ENCODE measurements at regions not wholly inside any gene's neighbourhood (a gene's known extent, or its start where the extent isn't known, plus 50 kb on each side); places are given as distances from the start of the nearest gene placed in this dataset.

GRCh38 chr5:20619591-20619990 is 631.6 kb upstream of the CDH18 start:
- H3K27ac ChIP-seq, result no peak overlapping the region
- TF ChIP-seq CTCF (conservative IDR thresholded peaks at IDR 0.05) (no peak), ZFX (IDR thresholded peaks at IDR 0.05) (no peak)

DNA sequence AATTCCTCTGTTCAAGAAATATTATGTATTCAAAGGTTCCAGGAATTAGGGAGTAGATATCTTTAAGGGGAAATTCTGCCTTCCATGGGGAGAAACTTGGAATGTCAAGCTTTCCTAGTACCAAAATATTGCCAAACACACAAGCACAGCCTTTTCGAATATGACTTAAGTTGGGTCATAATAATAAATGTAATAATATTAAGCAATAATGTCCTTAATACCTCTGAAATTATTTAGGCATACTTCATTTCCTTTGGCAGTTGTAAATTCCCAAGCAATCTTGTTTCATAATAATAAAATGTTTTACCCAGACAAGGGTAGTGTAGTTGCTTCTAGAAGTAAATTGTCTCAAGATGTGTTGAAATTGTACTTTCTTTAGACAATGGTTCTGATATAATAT is 630.3 kb upstream of the CDH18 start:
- H3K27ac ChIP-seq, result no peak overlapping the region
- TF ChIP-seq CTCF (conservative IDR thresholded peaks at IDR 0.05), result no peak
- no peak for TF ChIP-seq ZFX (IDR thresholded peaks at IDR 0.05)

GRCh38 chr5:20617841-20618240 is 629.8 kb upstream of the CDH18 start:
- no peak for TF ChIP-seq ZFX (IDR thresholded peaks at IDR 0.05)
- no peak for TF ChIP-seq CTCF (conservative IDR thresholded peaks at IDR 0.05)

DNA sequence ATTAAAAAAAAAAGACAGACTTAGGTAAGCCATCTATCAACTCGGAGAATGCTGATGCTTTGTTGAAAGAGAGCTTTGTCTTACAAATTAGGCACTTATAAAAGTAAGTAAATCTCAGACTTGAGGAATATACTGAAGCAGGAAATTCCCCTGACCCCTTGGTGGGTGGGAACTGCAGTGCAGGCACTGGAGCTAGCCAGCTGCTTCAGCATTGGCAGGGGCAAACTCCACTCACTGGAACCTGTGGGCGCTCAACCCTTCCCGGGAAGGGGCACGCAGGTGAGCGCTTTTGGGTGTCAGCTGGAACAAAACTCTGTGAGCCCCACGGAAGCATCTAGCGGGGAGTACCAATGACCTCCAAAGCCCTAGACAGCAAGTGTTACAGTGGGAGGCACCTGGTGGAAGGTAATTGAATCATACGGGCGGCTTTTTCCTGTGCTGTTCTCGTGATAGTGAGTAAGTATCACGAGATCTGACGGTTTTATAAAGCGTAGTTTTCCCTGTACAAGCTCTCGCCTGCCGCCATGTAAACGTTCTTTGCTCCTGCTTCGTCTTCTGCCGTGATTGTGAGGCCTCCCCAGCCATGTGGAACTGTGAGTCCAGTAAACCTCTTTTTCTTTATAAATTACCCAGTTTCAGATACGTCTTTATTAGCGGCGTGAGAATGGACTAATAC is 628.0 kb upstream of the CDH18 start:
- H3K27ac ChIP-seq, result no peak overlapping the region
- no peak for TF ChIP-seq ZFX (IDR thresholded peaks at IDR 0.05)
- TF ChIP-seq CTCF (conservative IDR thresholded peaks at IDR 0.05), result no peak

More at GRCh38 chr5:20617841-20618240, 629.8 kb upstream of the CDH18 start:
- no peak overlapping the region for H3K27ac ChIP-seq

- H3K27ac ChIP-seq, result no peak overlapping the region
- no peak for TF ChIP-seq ZFX (IDR thresholded peaks at IDR 0.05)
- no peak for TF ChIP-seq CTCF (conservative IDR thresholded peaks at IDR 0.05)
Observed at GRCh38 chr5:20611620-20612019, 623.6 kb upstream of the CDH18 start.

GRCh38 chr5:20610681-20611080 is 622.7 kb upstream of the CDH18 start:
- no peak overlapping the region for H3K27ac ChIP-seq
- TF ChIP-seq ZFX (IDR thresholded peaks at IDR 0.05), result no peak
- no peak for TF ChIP-seq CTCF (conservative IDR thresholded peaks at IDR 0.05)

- TF ChIP-seq CTCF (conservative IDR thresholded peaks at IDR 0.05), result no peak
- TF ChIP-seq ZFX (IDR thresholded peaks at IDR 0.05), result no peak
- no peak overlapping the region for H3K27ac ChIP-seq
Observed at GRCh38 chr5:20609126-20609525, 621.1 kb upstream of the CDH18 start.
